ENCODE measurements at regions not wholly inside any gene's neighbourhood (a gene's known extent, or its start where the extent isn't known, plus 50 kb on each side); places are given as distances from the start of the nearest gene placed in this dataset.
"Not testable (repeated sequence)": the region's sequence is repeated elsewhere in the genome, so short reads cannot be mapped to it uniquely, and the experiment has no call there.

- TF ChIP-seq EZH2 (IDR thresholded peaks at IDR 0.05; ENCODE audit: borderline replicate concordance, low read depth, low read length, severe bottlenecking); POLR2A (IDR thresholded peaks at IDR 0.05; ENCODE audit: low read depth, low read length); CTCF (IDR thresholded peaks at IDR 0.05; ENCODE audit: extremely low read depth in 1 of 2, insufficient read depth in 1 of 2, low read depth in 1 of 2, low read length in 2 of 2); POLR2AphosphoS5 (IDR thresholded peaks at IDR 0.05; ENCODE audit: insufficient read depth, low read depth, low read length); MAX (IDR thresholded peaks at IDR 0.05; ENCODE audit: insufficient read depth, insufficient read length); JUN (IDR thresholded peaks at IDR 0.05; ENCODE audit: borderline replicate concordance, insufficient read depth, insufficient read length, low read depth); MYC (IDR thresholded peaks at IDR 0.05; ENCODE audit: low read depth, low read length); GATA2 (IDR thresholded peaks at IDR 0.05; ENCODE audit: insufficient read depth, insufficient read length, low read depth, low read length); FOS (IDR thresholded peaks at IDR 0.05; ENCODE audit: borderline replicate concordance, insufficient read depth, low read length): not testable (repeated sequence)
Observed at GRCh38 chr4:18159117-18159912, 137.8 kb upstream of the LCORL start.

All from endothelial cell of umbilical vein (primary cell).